Activated T-helper 17 cell treated with anti-CD3 and anti-CD28 coated beads, Interleukin-2, amount 50 U/mL, for 72 hours (primary cell): ENCODE measurements at regions not wholly inside any gene's neighbourhood (a gene's known extent, or its start where the extent isn't known, plus 50 kb on each side); places are given as distances from the start of the nearest gene placed in this dataset.
A peak's percentile ranks its signal among the peaks of the same experiment; 100 is the strongest.

ENCODE experiments used
- ATAC-seq: fragments of 150-1000 bp; cut with Tn5 transposase; replicated peaks from 2 replicates; pipeline ENCODE4 v1.10.0; 2021; ENCODE audit warnings: mild to moderate bottlenecking, moderate library complexity
- H3K27ac Mint-ChIP-seq: one replicate; pipeline ENCODE4 v1.8.0; 2022; ENCODE audit warnings: mixed read lengths
- H3K27me3 Mint-ChIP-seq: one replicate; pipeline ENCODE4 v1.8.0; 2022; ENCODE audit warnings: mixed read lengths
- H3K36me3 Mint-ChIP-seq: one replicate; pipeline ENCODE4 v1.8.0; 2022; ENCODE audit warnings: low read depth, mild to moderate bottlenecking, mixed read lengths
- H3K4me1 Mint-ChIP-seq: one replicate; pipeline ENCODE4 v1.8.0; 2022; ENCODE audit warnings: mixed read lengths
- H3K4me3 Mint-ChIP-seq: one replicate; pipeline ENCODE4 v1.8.0; 2022; ENCODE audit warnings: mild to moderate bottlenecking, mixed read lengths
- H3K9me3 Mint-ChIP-seq: one replicate; pipeline ENCODE4 v1.8.0; 2022; ENCODE audit warnings: mixed read lengths

DNA sequence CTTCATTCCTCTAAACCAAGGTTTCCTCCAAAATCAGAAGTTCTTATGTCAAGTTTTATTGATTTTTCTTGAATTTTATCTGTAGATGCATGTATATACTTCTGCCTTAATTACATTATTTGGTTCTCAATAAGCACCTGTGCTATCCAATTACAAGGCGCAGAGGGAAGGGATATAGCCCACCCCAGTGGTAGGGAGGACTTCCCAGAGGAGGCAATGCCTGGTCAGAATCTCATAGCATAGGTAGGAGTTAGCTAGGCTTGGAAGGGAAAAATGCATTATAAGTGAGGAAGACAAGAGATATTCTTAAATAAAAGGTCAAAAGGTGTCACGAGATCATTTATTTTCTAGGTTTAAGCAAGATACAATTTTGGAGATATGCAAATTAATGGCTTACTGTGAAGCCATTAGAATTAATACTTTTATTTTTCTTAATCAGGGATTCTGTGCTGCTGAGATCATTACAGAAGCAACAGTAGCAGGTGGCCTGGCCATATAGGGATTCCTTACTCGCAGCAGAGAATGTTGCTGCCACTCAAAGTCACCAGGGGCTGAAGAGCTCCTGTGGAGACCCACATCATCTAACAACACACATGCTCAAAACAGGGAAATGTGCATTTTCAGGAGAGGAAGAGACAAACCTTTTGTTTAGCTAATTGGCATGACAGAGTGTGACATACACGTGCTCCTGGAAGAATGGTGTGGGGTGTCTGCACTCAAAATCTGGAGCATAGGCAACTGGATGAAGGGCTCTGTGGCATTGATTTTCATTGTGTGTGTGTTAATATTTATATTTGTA lies 178.3 kb downstream of the ATG4C start:
- H3K4me1 Mint-ChIP-seq: no peaks in the 10 kb centered on the region
- no peak for ATAC-seq
- no peak overlapping the region for H3K27ac Mint-ChIP-seq
- H3K36me3 Mint-ChIP-seq: no peaks in the 10 kb centered on the region
- H3K9me3 Mint-ChIP-seq: no peaks in the 10 kb centered on the region
- H3K27me3 Mint-ChIP-seq: peaks cover 16% of the 10 kb centered on the region
- no peak overlapping the region for H3K4me3 Mint-ChIP-seq

- H3K36me3 Mint-ChIP-seq: no peaks in the 10 kb centered on the region
- H3K4me1 Mint-ChIP-seq: no peaks in the 10 kb centered on the region
- no peak overlapping the region for H3K4me3 Mint-ChIP-seq
- ATAC-seq: peak; percentile 38
- H3K9me3 Mint-ChIP-seq: no peaks in the 10 kb centered on the region
- H3K27ac Mint-ChIP-seq: no peak overlapping the region
- H3K27me3 Mint-ChIP-seq: peaks cover 16% of the 10 kb centered on the region
Observed at GRCh38 chr1:62962901-62963776, 179.2 kb downstream of the ATG4C start.

GRCh38 chr1:62964141-62964540 lies 180.2 kb downstream of the ATG4C start:
- no peak overlapping the region for H3K4me3 Mint-ChIP-seq
- no peak overlapping the region for H3K27ac Mint-ChIP-seq
- no peaks in the 10 kb centered on the region for H3K4me1 Mint-ChIP-seq
- peaks cover 12% of the 10 kb centered on the region for H3K27me3 Mint-ChIP-seq
- no peak for ATAC-seq
- H3K36me3 Mint-ChIP-seq: no peaks in the 10 kb centered on the region
- no peaks in the 10 kb centered on the region for H3K9me3 Mint-ChIP-seq

DNA sequence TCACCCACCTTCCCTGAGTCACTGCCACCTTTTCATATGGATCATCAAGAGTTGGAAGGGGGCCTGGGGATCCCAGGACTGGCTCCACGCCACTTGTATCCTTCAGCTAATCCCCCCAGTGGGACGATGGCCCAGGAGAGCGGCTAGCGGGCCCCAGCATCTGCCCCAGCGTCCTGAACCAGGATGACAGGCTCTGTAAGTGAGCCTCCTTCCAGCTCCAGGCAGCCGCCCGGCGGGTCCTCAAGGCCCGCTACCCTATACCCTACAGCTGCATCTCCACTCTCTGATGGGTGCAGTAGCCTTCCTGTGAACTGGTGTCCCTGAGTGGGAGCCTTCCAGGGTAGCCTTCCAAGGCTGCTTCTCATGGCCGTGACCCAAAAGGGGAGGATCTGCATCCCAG lies 183.1 kb downstream of the ATG4C start:
- H3K9me3 Mint-ChIP-seq: no peaks in the 10 kb centered on the region
- no peak overlapping the region for H3K4me3 Mint-ChIP-seq
- no peaks in the 10 kb centered on the region for H3K4me1 Mint-ChIP-seq
- no peak overlapping the region for H3K27ac Mint-ChIP-seq
- ATAC-seq: no peak
- H3K36me3 Mint-ChIP-seq: no peaks in the 10 kb centered on the region
- H3K27me3 Mint-ChIP-seq: peaks cover 8% of the 10 kb centered on the region

- no peak overlapping the region for H3K27ac Mint-ChIP-seq
- ATAC-seq: no peak
- H3K27me3 Mint-ChIP-seq: peaks cover 10% of the 10 kb centered on the region
- H3K36me3 Mint-ChIP-seq: no peaks in the 10 kb centered on the region
- no peaks in the 10 kb centered on the region for H3K9me3 Mint-ChIP-seq
- H3K4me1 Mint-ChIP-seq: no peaks in the 10 kb centered on the region
- no peak overlapping the region for H3K4me3 Mint-ChIP-seq
Observed at GRCh38 chr1:62977366-62977765, 193.4 kb downstream of the ATG4C start.

- H3K36me3 Mint-ChIP-seq: no peaks in the 10 kb centered on the region
- no peaks in the 10 kb centered on the region for H3K4me1 Mint-ChIP-seq
- ATAC-seq: no peak
- H3K27ac Mint-ChIP-seq: no peak overlapping the region
- H3K27me3 Mint-ChIP-seq: peaks cover 10% of the 10 kb centered on the region
- no peaks in the 10 kb centered on the region for H3K9me3 Mint-ChIP-seq
- no peak overlapping the region for H3K4me3 Mint-ChIP-seq
Observed at GRCh38 chr1:62978741-62979140, 194.8 kb downstream of the ATG4C start.

GRCh38 chr1:62981434-62981833 lies 197.5 kb downstream of the ATG4C start:
- Mint-ChIP-seq H3K27me3 (peaks cover 14% of the 10 kb centered on the region), H3K36me3 (no peaks in the 10 kb centered on the region), H3K4me1 (no peaks in the 10 kb centered on the region), H3K4me3 (no peak overlapping the region), H3K9me3 (no peaks in the 10 kb centered on the region), H3K27ac (no peak overlapping the region)
- no peak for ATAC-seq

GRCh38 chr1:62988867-62989266 lies 204.9 kb downstream of the ATG4C start:
- Mint-ChIP-seq H3K4me1 (no peaks in the 10 kb centered on the region), H3K4me3 (no peak overlapping the region), H3K9me3 (no peaks in the 10 kb centered on the region), H3K27ac (no peak overlapping the region), H3K27me3 (peaks cover 21% of the 10 kb centered on the region), H3K36me3 (no peaks in the 10 kb centered on the region)
- ATAC-seq: no peak

DNA sequence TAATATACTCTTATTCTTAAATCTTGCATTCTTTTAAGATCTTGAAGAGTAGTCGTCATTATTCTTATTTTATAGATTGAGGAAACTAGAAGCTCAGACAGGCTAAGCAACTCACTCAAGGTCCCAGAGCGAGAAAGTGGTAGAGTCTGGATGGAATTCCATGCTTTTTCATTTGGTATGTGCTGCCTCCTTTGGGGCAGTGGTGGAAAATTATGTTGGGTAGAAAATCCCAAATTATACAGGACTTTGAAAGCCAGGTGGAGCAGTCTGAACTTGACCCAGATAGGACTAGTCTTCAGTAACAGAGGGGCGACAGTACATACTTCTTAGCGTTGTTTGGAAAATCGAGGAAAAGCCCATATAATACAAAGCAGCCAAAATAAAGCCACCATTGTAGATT lies 205.6 kb downstream of the ATG4C start:
- ATAC-seq: no peak
- Mint-ChIP-seq H3K27ac (no peak overlapping the region), H3K27me3 (peaks cover 21% of the 10 kb centered on the region), H3K4me3 (no peak overlapping the region), H3K36me3 (no peaks in the 10 kb centered on the region), H3K4me1 (no peaks in the 10 kb centered on the region), H3K9me3 (no peaks in the 10 kb centered on the region)

- Mint-ChIP-seq H3K27ac (no peak overlapping the region), H3K27me3 (peaks cover 24% of the 10 kb centered on the region), H3K9me3 (no peaks in the 10 kb centered on the region), H3K4me3 (no peak overlapping the region), H3K36me3 (no peaks in the 10 kb centered on the region), H3K4me1 (no peaks in the 10 kb centered on the region)
- no peak for ATAC-seq
Observed at GRCh38 chr1:62991152-62991551, 207.2 kb downstream of the ATG4C start.

GRCh38 chr1:62993844-62994243 lies 209.9 kb downstream of the ATG4C start:
- Mint-ChIP-seq H3K9me3 (no peaks in the 10 kb centered on the region), H3K4me3 (no peak overlapping the region), H3K27ac (no peak overlapping the region), H3K4me1 (no peaks in the 10 kb centered on the region), H3K27me3 (peaks cover 30% of the 10 kb centered on the region), H3K36me3 (no peaks in the 10 kb centered on the region)
- ATAC-seq: no peak

DNA sequence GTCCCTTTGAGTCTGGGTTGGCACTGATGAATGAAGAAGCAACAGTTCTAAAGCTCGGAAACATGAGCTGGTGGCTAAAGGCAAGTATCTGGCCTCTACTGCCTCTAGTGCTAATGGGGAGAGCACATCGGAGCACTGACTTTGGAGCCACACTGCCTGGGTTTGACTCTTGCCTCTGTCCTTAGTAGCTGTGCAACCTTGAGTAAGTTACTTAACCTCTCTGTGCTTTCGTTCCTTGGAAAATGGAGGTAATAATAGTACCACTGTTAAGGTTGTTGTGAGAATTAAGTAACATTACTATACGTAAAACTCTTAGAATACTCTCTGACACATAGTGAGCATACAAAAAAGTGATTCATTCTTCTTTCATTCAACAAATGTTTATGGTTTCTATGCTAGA lies 211.2 kb downstream of the ATG4C start:
- Mint-ChIP-seq H3K4me3 (no peak overlapping the region), H3K27ac (no peak overlapping the region), H3K27me3 (peaks cover 30% of the 10 kb centered on the region), H3K4me1 (no peaks in the 10 kb centered on the region), H3K36me3 (no peaks in the 10 kb centered on the region), H3K9me3 (no peaks in the 10 kb centered on the region)
- ATAC-seq: no peak

DNA sequence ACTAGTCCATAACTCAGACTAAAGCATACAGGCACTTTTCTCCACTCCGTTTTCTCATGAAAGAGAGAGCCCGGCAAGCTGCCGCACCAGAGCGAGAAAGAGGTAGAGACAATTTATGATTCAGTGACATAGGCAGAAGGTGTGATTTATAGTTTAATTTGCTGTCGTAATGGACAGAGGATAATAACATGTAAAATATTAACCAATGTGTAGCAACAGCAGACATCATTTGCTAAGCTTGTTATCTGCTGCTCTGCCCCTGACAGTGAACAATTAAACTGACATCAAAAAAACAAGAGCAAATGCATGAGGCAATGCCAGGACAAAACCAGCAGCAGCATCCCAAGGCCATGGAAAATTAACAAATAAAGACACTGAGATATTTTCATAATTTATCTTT lies 214.0 kb downstream of the ATG4C start:
- no peak overlapping the region for H3K4me3 Mint-ChIP-seq
- ATAC-seq: no peak
- H3K9me3 Mint-ChIP-seq: no peaks in the 10 kb centered on the region
- H3K27ac Mint-ChIP-seq: no peak overlapping the region
- H3K27me3 Mint-ChIP-seq: peaks cover 25% of the 10 kb centered on the region
- H3K4me1 Mint-ChIP-seq: no peaks in the 10 kb centered on the region
- no peaks in the 10 kb centered on the region for H3K36me3 Mint-ChIP-seq

GRCh38 chr1:62998845-62999649 lies 215.1 kb downstream of the ATG4C start:
- H3K4me3 Mint-ChIP-seq: no peak overlapping the region
- no peaks in the 10 kb centered on the region for H3K4me1 Mint-ChIP-seq
- no peaks in the 10 kb centered on the region for H3K36me3 Mint-ChIP-seq
- no peaks in the 10 kb centered on the region for H3K9me3 Mint-ChIP-seq
- H3K27ac Mint-ChIP-seq: no peak overlapping the region
- ATAC-seq: no peak
- H3K27me3 Mint-ChIP-seq: peaks cover 16% of the 10 kb centered on the region
